ENCODE measurements at regions not wholly inside any gene's neighbourhood (a gene's known extent, or its start where the extent isn't known, plus 50 kb on each side); places are given as distances from the start of the nearest gene placed in this dataset.

DNA sequence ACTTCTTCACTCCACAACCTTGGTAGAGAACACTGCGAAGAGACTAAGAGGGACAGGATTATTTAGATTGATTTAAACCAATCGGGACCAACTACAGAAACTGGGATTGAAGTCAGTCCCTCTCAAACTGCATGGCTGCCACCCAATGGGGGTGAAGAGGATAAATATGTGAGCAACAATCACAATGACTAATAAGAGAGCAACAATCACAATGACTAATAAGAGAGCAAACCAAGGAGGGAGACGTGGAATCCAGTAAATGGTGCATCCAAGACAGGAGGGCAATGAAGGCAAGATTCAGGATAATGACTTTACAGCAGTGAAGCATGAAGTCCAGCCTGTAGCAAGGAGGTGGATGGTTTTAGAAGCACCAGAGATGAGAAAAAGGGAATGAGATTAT lies 322.8 kb downstream of the TTLL7 start:
- TF ChIP-seq, protein P1, sequence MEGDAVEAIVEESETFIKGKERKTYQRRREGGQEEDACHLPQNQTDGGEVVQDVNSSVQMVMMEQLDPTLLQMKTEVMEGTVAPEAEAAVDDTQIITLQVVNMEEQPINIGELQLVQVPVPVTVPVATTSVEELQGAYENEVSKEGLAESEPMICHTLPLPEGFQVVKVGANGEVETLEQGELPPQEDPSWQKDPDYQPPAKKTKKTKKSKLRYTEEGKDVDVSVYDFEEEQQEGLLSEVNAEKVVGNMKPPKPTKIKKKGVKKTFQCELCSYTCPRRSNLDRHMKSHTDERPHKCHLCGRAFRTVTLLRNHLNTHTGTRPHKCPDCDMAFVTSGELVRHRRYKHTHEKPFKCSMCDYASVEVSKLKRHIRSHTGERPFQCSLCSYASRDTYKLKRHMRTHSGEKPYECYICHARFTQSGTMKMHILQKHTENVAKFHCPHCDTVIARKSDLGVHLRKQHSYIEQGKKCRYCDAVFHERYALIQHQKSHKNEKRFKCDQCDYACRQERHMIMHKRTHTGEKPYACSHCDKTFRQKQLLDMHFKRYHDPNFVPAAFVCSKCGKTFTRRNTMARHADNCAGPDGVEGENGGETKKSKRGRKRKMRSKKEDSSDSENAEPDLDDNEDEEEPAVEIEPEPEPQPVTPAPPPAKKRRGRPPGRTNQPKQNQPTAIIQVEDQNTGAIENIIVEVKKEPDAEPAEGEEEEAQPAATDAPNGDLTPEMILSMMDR (IDR thresholded peaks at IDR 0.05) = no peak
- H3K4me3 ChIP-seq = no peak overlapping the region
- ATAC-seq (no peak), DNase-seq (no peak), FAIRE-seq (no peak)
- H3K9me3 ChIP-seq = no peaks in the 10 kb centered on the region
- no peaks in the 10 kb centered on the region for H3K36me3 ChIP-seq
- no peak overlapping the region for H3K27ac ChIP-seq
- WGBS, 2 donors = 89 to 91% methylated on average over 3 of the region's 3 CpGs
- H3K4me1 ChIP-seq = no peaks in the 10 kb centered on the region
- intact Hi-C loops (cut with DNase I) = no loop called here
- no peaks in the 10 kb centered on the region for H3K27me3 ChIP-seq

GRCh38 chr1:83673312-83673711 lies 325.6 kb downstream of the TTLL7 start:
- Histone ChIP-seq H3K36me3 (no peaks in the 10 kb centered on the region), H3K27ac (no peak overlapping the region), H3K4me3 (no peak overlapping the region), H3K27me3 (no peaks in the 10 kb centered on the region), H3K9me3 (no peaks in the 10 kb centered on the region), H3K4me1 (no peaks in the 10 kb centered on the region)
- TF ChIP-seq, protein P1 (IDR thresholded peaks at IDR 0.05) = no peak
- ATAC-seq = no peak
- FAIRE-seq = no peak
- no peak for DNase-seq
- 91 to 93% methylated on average over 1 of the region's 1 CpG for WGBS, 2 donors
- intact Hi-C loops (cut with DNase I) = no loop called here

GRCh38 chr1:83671586-83671985 lies 327.3 kb downstream of the TTLL7 start:
- DNase-seq = no peak
- no peak for ATAC-seq
- TF ChIP-seq, protein P1 (IDR thresholded peaks at IDR 0.05) = no peak
- no peaks in the 10 kb centered on the region for H3K9me3 ChIP-seq
- intact Hi-C loops (cut with DNase I) = no loop called here
- H3K27ac ChIP-seq = no peak overlapping the region
- no peak for FAIRE-seq
- H3K27me3 ChIP-seq = no peaks in the 10 kb centered on the region
- no peak overlapping the region for H3K4me3 ChIP-seq
- H3K36me3 ChIP-seq = no peaks in the 10 kb centered on the region
- H3K4me1 ChIP-seq = no peaks in the 10 kb centered on the region

GRCh38 chr1:83670909-83671565 lies 327.9 kb downstream of the TTLL7 start:
- H3K27ac ChIP-seq = no peak overlapping the region
- 56 to 68% methylated on average over 2 of the region's 2 CpGs for WGBS, 2 donors
- no peak overlapping the region for H3K4me3 ChIP-seq
- ATAC-seq (no peak), DNase-seq (no peak), FAIRE-seq (no peak)
- H3K36me3 ChIP-seq = no peaks in the 10 kb centered on the region
- no peaks in the 10 kb centered on the region for H3K27me3 ChIP-seq
- H3K4me1 ChIP-seq = no peaks in the 10 kb centered on the region
- intact Hi-C loops (cut with DNase I) = no loop called here
- TF ChIP-seq, protein P1 (IDR thresholded peaks at IDR 0.05) = no peak
- no peaks in the 10 kb centered on the region for H3K9me3 ChIP-seq

DNA sequence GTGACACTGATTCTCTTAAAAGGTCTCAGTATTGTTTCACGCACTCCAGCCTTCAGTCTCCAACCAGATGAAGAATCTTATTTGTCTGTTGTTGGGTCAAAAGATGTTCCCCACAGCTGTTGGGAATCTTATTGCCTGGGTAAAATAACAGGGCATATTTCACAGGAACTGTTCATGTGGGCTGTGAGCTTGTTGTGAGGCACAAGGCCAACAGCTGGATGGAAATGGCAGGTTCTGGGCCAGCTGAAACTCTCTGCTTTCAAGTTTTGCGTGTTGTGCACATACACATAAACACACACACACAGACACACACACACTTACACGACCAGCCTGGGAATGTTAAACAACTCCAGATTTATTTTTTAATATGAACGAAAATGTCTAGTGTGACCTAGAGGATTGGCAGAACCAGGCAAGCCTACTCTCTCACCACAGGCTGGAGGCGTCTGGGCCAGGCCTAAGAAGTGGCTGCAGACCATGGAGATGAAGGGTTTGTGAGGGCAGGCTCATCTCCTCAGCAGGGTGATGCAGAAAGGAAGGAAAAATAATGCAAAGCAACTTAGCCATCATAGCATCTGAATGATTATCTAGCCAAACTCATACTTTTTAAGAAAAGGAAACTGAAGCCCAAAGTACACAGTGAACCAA lies 357.0 kb downstream of the TTLL7 start:
- H3K36me3 ChIP-seq = no peaks in the 10 kb centered on the region

More for the DNA sequence above, 357.0 kb downstream of the TTLL7 start:
- no peaks in the 10 kb centered on the region for H3K4me1 ChIP-seq
- H3K27ac ChIP-seq = no peak overlapping the region
- TF ChIP-seq, protein P1 (IDR thresholded peaks at IDR 0.05) = no peak
- no peak overlapping the region for H3K4me3 ChIP-seq
- intact Hi-C loops (cut with DNase I) = no loop called here
- FAIRE-seq = no peak
- no peaks in the 10 kb centered on the region for H3K9me3 ChIP-seq
- whole genome bisulfite sequencing, 2 donors = 62 to 69% methylated on average over 5 of the region's 5 CpGs
- no peak for DNase-seq
- no peaks in the 10 kb centered on the region for H3K27me3 ChIP-seq
- ATAC-seq = peak in 1 of 4 donors; percentile 42

Data from pancreas (tissue), 10 donors.